ENCODE measurements at regions not wholly inside any gene's neighbourhood (a gene's known extent, or its start where the extent isn't known, plus 50 kb on each side); places are given as distances from the start of the nearest gene placed in this dataset.

- no peaks in the 10 kb centered on the region for H3K36me3 Mint-ChIP-seq
- no peak overlapping the region for H3K4me3 Mint-ChIP-seq
- H3K9me3 Mint-ChIP-seq = no peaks in the 10 kb centered on the region
- H3K27me3 Mint-ChIP-seq = peaks cover 21% of the 10 kb centered on the region
- H3K4me1 Mint-ChIP-seq = no peaks in the 10 kb centered on the region
- no peak overlapping the region for H3K27ac Mint-ChIP-seq
Measured at GRCh38 chr1:29823561-29823960, 587.2 kb downstream of the PTPRU start.

- H3K27me3 Mint-ChIP-seq = peaks cover 20% of the 10 kb centered on the region
- no peaks in the 10 kb centered on the region for H3K9me3 Mint-ChIP-seq
- no peaks in the 10 kb centered on the region for H3K36me3 Mint-ChIP-seq
- H3K27ac Mint-ChIP-seq = no peak overlapping the region
- no peaks in the 10 kb centered on the region for H3K4me1 Mint-ChIP-seq
- H3K4me3 Mint-ChIP-seq = no peak overlapping the region
Measured at GRCh38 chr1:29821605-29822004, 585.3 kb downstream of the PTPRU start.

DNA sequence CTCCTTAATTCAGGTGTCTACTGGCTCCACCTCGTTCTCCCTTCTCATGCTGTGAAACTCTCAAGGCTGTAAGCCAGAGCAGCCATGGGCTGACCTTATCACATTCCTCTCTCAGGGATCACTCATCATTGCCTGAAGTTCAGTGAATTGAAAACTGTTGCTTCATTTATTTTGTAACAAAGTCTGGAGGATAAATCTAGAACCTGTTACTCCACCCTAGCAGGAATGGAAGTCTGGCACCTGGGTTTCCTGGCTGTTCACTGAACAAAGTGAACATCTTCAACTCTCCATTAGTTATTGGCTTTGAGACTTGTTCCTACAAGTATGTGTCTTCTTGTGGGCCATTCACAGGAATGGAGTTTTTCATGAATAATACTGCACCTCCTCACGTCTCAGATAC, 584.1 kb downstream of the PTPRU start:
- Mint-ChIP-seq H3K9me3 (no peaks in the 10 kb centered on the region), H3K36me3 (no peaks in the 10 kb centered on the region), H3K27me3 (peaks cover 20% of the 10 kb centered on the region), H3K4me1 (no peaks in the 10 kb centered on the region), H3K27ac (no peak overlapping the region), H3K4me3 (no peak overlapping the region)

- Mint-ChIP-seq H3K9me3 (no peaks in the 10 kb centered on the region), H3K4me3 (no peak overlapping the region), H3K4me1 (no peaks in the 10 kb centered on the region), H3K27me3 (peaks cover 3% of the 10 kb centered on the region), H3K36me3 (no peaks in the 10 kb centered on the region), H3K27ac (no peak overlapping the region)
Measured at GRCh38 chr1:29812408-29813135, 576.2 kb downstream of the PTPRU start.

DNA sequence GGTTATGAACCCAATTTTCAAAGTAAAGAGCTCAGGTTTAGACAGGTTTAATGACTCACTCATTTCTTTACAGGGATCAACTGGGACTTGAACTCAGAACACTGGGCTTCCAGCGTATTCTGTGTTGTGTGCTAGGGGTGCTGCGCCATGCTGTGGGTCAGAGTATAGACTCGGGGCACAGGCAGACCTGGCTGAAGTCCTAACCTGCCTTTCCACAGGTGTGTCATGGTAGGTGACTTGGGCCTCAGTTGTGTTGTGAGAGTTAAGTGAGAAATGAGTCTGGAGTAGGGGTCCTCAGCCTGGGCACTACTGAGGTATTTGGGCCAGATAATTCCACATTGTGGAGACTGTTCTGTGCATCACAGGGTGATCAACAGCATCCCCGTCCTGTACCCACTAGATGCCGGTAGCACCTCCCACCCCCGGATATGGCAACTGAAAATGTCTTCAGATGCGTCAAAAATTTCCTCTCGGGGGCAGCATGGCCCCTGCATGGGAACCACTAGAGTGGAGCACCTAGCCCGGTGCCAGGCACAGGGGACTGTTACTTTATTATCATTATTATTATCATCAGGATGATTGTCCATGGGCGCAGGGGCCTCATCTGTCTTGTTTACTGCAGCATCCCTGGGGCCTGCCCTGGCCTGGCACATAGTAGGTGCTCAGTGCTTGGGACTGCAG, 575.5 kb downstream of the PTPRU start:
- Mint-ChIP-seq H3K27ac (no peak overlapping the region), H3K27me3 (peaks cover 2% of the 10 kb centered on the region), H3K4me1 (no peaks in the 10 kb centered on the region), H3K36me3 (no peaks in the 10 kb centered on the region), H3K9me3 (no peaks in the 10 kb centered on the region), H3K4me3 (no peak overlapping the region)

DNA sequence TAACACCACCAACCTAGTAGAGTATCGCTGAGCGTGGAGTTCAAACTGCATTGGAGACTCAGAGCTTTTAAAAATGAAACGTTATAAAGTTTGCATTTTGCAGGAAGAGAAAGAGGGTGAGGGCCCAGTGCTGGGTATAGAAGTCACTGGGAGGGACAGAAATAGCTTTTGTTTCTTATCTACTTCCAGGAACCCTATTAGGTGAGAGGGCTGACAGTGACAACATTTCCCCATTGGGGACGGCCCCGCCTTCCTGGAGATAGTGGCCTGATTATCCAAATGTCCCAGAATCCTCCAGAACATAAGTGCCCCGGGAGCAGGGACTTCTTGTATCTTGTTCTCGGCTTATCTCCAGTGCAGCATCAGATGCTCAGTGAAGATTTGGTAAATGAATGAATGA, 574.9 kb downstream of the PTPRU start:
- Mint-ChIP-seq H3K27me3 (peaks cover 2% of the 10 kb centered on the region), H3K4me1 (no peaks in the 10 kb centered on the region), H3K4me3 (no peak overlapping the region), H3K9me3 (no peaks in the 10 kb centered on the region), H3K36me3 (no peaks in the 10 kb centered on the region), H3K27ac (no peak overlapping the region)

- H3K4me3 Mint-ChIP-seq = no peak overlapping the region
- H3K4me1 Mint-ChIP-seq = no peaks in the 10 kb centered on the region
- no peak overlapping the region for H3K27ac Mint-ChIP-seq
- peaks cover 2% of the 10 kb centered on the region for H3K27me3 Mint-ChIP-seq
- no peaks in the 10 kb centered on the region for H3K36me3 Mint-ChIP-seq
- no peaks in the 10 kb centered on the region for H3K9me3 Mint-ChIP-seq
Measured at GRCh38 chr1:29810121-29811120, 574.1 kb downstream of the PTPRU start.

DNA sequence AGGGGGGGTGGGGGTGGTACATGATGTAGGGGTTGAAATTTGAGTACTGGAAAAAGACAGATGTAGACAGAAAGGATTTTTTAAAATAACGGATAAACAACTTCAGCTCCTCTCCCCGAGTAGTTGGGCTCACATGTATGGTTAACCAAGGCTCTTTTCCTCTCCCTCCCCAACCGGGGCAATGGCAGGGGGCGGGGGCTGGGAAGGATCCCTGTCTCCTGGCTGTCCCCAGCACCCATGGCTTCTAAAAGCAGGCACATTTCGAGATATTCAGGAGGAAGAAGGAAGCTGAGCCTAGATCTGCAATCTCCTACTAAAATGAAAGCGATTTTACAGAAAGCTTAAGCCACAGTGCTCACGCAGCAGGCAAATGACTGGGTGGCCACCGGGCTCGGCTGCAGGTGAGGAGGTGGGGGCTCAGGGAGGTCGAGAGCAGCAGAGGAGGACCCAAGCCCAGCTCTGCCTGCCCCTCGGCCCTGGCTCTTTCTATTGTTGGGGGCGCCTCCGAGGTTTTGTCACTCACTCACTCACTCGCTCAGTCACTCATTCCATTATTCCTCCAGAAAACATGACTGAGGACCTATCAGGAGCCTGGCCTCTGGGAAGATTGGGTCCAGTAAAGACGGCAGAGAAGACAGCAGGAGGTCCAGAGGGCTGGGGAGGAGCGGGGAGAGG, 573.3 kb downstream of the PTPRU start:
- Mint-ChIP-seq H3K36me3 (no peaks in the 10 kb centered on the region), H3K27me3 (peaks cover 2% of the 10 kb centered on the region), H3K4me3 (no peak overlapping the region), H3K4me1 (no peaks in the 10 kb centered on the region), H3K9me3 (no peaks in the 10 kb centered on the region), H3K27ac (no peak overlapping the region)

DNA sequence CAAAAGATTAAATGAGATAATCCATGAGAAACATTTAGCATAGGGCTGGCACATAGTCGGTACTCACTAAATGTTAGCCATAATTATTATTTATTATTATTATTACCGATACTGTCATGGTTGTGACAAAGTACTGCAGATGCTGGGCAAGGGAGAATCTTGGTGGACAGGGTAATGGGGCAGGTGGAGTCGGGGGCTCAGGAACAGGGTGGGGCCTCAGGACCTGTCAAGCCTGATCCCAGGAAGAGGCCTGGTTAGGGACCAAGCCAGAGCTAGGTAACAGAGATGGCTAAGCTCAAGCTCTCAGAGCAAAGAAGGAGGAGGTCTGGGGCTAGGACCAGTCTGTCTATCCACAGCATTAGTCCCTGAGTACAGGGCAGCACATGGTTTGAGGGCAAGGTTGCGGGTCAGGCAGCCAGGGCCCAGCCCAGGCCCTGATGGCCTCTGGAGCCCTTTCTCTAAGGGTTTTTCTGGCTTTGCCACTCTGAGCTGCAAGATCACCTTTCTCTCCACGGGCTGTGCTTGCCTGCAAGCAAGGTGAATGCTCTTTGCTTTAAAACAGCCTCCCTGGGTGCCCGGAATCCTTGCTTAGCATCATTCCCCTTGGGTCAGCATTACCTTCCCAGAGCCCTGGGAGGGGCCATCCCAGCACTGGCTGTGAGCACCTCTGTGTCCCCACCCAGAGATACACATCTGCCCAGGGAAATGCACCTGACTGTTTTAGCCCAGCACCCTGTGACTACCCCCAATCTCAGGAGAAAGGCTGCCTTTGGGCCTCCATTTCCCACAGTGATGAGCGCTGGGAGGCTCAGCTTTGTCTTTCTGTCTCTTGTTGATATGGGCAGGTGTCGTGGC, 572.0 kb downstream of the PTPRU start:
- Mint-ChIP-seq H3K4me1 (no peaks in the 10 kb centered on the region), H3K36me3 (no peaks in the 10 kb centered on the region), H3K9me3 (no peaks in the 10 kb centered on the region), H3K27me3 (peaks cover 2% of the 10 kb centered on the region), H3K4me3 (no peak overlapping the region), H3K27ac (no peak overlapping the region)

- Mint-ChIP-seq H3K27me3 (peaks cover 2% of the 10 kb centered on the region), H3K27ac (no peak overlapping the region), H3K9me3 (no peaks in the 10 kb centered on the region), H3K4me3 (no peak overlapping the region), H3K36me3 (no peaks in the 10 kb centered on the region), H3K4me1 (no peaks in the 10 kb centered on the region)
Measured at GRCh38 chr1:29807689-29808088, 571.4 kb downstream of the PTPRU start.

- Mint-ChIP-seq H3K4me3 (no peak overlapping the region), H3K27me3 (no peaks in the 10 kb centered on the region), H3K27ac (no peak overlapping the region), H3K9me3 (no peaks in the 10 kb centered on the region), H3K36me3 (no peaks in the 10 kb centered on the region), H3K4me1 (no peaks in the 10 kb centered on the region)
Measured at GRCh38 chr1:29806646-29807319, 570.5 kb downstream of the PTPRU start.

DNA sequence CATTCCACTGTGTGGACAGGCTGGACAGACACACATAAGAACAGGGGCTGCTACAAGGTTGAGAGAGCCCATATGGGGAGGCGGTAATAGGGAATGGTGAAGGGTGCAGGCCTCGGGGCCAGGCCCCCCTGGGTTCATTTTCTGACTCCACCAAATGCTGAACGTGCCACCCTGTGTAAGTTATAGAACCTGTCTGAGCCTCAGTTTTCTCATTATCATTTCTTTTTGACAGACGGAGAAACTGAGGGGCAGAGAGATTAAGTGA, 569.5 kb downstream of the PTPRU start:
- Mint-ChIP-seq H3K4me3 (no peak overlapping the region), H3K9me3 (no peaks in the 10 kb centered on the region), H3K27me3 (peaks cover 1% of the 10 kb centered on the region), H3K4me1 (no peaks in the 10 kb centered on the region), H3K36me3 (no peaks in the 10 kb centered on the region), H3K27ac (no peak overlapping the region)

- peaks cover 1% of the 10 kb centered on the region for H3K27me3 Mint-ChIP-seq
- no peak overlapping the region for H3K4me3 Mint-ChIP-seq
- no peak overlapping the region for H3K27ac Mint-ChIP-seq
- no peaks in the 10 kb centered on the region for H3K36me3 Mint-ChIP-seq
- H3K9me3 Mint-ChIP-seq = no peaks in the 10 kb centered on the region
- H3K4me1 Mint-ChIP-seq = no peaks in the 10 kb centered on the region
Measured at GRCh38 chr1:29805122-29805895, 569.0 kb downstream of the PTPRU start.
